ENCODE measurements at regions not wholly inside any gene's neighbourhood (a gene's known extent, or its start where the extent isn't known, plus 50 kb on each side); places are given as distances from the start of the nearest gene placed in this dataset.

DNA sequence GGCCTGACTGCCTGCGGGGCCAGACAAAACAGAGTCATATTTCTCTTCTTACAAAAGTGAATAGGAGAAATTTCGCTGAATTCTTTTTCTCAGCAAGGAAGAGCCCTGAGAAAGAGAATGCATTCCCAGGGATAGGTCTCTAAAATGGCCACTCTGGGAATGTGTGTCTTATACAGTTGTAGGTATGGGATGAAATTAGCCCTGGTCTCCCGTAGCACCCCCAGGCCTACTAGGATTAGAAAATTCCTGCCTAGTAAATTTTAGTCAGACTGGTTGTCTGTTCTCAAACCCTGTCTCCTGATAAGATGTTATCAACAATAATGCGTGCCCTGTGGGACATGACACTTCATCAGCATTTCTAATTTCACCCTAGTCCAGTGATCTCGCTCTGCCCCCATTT lies 920.1 kb downstream of the LTN1 start:
- Histone ChIP-seq H3K27me3 (no peaks in the 10 kb centered on the region), H3K27ac (no peak overlapping the region), H3K4me3 (no peak overlapping the region), H3K9me3 (peaks cover 0 to 4% of the 10 kb centered on the region in 2 donors), H3K36me3 (no peaks in the 10 kb centered on the region), H3K4me1 (no peaks in the 10 kb centered on the region)
- ATAC-seq (no peak), DNase-seq (no peak)
- TF ChIP-seq, protein P1, sequence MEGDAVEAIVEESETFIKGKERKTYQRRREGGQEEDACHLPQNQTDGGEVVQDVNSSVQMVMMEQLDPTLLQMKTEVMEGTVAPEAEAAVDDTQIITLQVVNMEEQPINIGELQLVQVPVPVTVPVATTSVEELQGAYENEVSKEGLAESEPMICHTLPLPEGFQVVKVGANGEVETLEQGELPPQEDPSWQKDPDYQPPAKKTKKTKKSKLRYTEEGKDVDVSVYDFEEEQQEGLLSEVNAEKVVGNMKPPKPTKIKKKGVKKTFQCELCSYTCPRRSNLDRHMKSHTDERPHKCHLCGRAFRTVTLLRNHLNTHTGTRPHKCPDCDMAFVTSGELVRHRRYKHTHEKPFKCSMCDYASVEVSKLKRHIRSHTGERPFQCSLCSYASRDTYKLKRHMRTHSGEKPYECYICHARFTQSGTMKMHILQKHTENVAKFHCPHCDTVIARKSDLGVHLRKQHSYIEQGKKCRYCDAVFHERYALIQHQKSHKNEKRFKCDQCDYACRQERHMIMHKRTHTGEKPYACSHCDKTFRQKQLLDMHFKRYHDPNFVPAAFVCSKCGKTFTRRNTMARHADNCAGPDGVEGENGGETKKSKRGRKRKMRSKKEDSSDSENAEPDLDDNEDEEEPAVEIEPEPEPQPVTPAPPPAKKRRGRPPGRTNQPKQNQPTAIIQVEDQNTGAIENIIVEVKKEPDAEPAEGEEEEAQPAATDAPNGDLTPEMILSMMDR (IDR thresholded peaks at IDR 0.05), result no peak
- intact Hi-C loops (cut with DNase I), result no loop called here

DNA sequence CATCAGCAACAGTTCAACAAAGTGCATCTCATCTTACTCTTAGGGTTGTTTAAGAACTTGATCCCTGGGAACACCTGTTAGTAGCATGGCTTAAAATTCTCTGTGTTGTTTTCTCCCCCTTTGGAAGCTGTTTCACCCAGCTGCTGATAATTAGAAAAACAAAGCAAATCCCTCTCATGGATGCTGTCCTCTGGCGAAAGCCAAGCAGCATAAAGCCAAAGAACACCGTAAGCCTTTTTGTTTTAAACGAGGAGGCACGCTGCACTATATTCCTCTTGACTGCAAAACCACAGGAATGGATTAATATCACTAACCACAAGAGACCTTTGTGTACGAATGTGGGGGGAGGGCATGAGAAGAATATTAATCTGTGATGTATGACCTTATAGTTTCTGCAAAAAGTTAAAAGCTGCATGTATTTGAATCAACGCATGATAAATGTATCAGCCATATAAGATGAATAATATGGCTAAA lies 923.2 kb downstream of the LTN1 start:
- Histone ChIP-seq H3K27ac (no peak overlapping the region), H3K36me3 (no peaks in the 10 kb centered on the region), H3K4me3 (no peak overlapping the region), H3K4me1 (no peaks in the 10 kb centered on the region), H3K9me3 (peaks cover 0 to 4% of the 10 kb centered on the region in 2 donors), H3K27me3 (no peaks in the 10 kb centered on the region)
- no peak for DNase-seq
- no peak for ATAC-seq
- intact Hi-C loops (cut with DNase I), result no loop called here
- TF ChIP-seq, protein P1 (IDR thresholded peaks at IDR 0.05), result no peak

DNA sequence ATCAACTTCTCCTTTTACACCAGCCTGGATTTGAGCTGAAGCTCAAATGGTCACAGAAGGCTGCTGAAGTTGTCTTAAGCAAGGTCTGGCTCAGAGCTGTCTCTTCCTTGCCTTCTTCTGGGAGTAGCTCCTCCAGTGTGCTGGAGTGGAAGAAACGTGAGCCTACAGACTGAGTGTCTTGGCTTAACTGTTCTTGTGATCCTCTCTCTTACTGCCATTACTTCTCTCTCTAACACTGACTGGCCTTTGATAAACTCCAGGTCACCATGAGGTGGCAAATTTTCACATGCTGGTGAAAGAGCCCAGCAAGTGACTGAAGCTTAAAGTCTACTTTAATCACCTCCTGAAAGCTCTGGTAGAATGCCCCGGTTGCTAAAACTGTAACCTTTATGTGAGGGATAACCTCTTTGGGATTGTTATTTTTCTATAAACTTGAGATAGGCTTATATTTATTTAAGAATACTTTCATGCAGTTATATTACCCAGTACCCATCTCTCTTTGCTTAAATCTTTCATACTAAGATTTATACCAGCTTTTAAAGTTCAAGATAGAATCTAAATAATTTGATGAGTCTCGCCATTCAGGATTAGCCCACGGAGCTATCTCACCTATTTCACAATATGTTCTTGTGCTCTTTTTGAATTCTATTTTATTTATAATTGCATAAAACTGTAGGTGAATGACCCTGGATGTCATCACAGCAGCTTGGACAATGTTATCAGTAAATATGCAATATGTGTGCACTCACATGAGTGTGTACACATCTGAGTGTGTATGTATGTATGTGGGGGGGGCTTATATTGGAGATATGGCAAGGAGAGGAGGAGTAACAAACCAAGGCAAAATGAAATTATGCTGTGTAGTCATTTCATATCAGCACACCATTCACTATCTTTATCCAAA lies 924.0 kb downstream of the LTN1 start:
- DNase-seq (no peak), ATAC-seq (no peak)
- no peaks in the 10 kb centered on the region for H3K36me3 ChIP-seq
- H3K4me3 ChIP-seq, result no peak overlapping the region
- intact Hi-C loops (cut with DNase I), result no loop called here
- peaks cover 0 to 4% of the 10 kb centered on the region in 2 donors for H3K9me3 ChIP-seq
- H3K27ac ChIP-seq, result no peak overlapping the region
- no peaks in the 10 kb centered on the region for H3K27me3 ChIP-seq
- TF ChIP-seq, protein P1 (IDR thresholded peaks at IDR 0.05), result no peak
- H3K4me1 ChIP-seq, result no peaks in the 10 kb centered on the region

DNA sequence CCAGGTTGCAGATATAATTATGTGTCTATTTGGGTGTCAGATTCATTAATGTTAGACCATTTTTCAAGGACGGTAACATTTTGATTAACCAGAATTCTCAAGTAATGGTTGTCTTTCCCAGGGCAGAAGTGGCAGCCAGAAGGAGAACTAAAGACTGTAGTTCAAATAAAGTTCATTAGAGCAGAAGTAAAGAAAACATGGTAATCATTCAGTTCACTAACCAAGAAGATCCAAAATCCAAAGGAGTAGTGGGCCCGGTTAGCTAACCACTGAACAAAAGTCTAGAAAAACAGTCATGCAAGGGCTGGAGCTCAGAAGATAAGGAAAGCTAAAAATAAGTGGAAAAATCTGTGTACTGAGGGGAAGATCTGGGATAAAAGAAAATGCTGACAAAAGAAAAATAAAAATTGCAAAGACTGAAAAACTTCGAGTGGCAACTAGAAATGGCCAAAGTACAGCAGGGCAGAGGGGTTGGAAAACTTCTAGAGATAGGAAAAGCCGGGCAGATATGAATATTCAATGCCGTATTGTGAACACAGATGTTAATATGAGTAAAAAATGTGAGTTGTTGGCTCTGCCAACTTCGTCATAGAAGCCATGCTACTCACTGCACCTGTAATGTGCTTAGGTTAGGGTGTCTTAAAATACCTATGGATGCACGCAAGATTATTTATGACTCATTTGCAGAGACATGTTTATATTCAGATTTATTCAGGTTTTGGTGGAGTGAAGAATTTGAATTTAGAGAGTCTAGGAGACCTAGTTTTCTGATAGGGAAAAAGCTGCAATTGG lies 925.9 kb downstream of the LTN1 start:
- Histone ChIP-seq H3K36me3 (no peaks in the 10 kb centered on the region), H3K27ac (no peak overlapping the region), H3K27me3 (no peaks in the 10 kb centered on the region), H3K4me3 (no peak overlapping the region), H3K4me1 (no peaks in the 10 kb centered on the region), H3K9me3 (no peaks in the 10 kb centered on the region)
- ATAC-seq, result no peak
- intact Hi-C loops (cut with DNase I), result no loop called here
- no peak for DNase-seq
- TF ChIP-seq, protein P1 (IDR thresholded peaks at IDR 0.05), result no peak

DNA sequence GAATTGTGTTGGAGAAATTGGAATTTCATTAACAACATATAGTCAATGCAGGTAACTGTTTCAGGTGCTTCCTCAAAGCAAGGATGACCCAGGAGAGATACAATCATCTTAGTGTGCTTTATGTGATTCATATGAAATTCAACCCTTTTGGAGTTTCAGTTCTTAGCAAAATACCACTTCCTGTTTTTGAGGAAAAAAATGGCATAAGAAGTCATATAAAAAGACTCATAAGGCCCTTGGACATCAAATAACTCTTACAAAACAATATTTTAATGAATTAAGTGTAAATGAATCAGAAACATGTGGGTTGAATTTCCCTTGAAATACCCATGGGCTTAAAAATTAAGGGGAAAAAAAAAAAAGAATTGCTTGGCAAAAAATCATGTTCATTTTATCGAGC lies 926.6 kb downstream of the LTN1 start:
- H3K9me3 ChIP-seq, result no peaks in the 10 kb centered on the region
- TF ChIP-seq, protein P1 (IDR thresholded peaks at IDR 0.05), result no peak
- intact Hi-C loops (cut with DNase I), result no loop called here
- ATAC-seq, result no peak
- no peaks in the 10 kb centered on the region for H3K36me3 ChIP-seq
- H3K4me1 ChIP-seq, result no peaks in the 10 kb centered on the region
- no peaks in the 10 kb centered on the region for H3K27me3 ChIP-seq
- no peak overlapping the region for H3K27ac ChIP-seq
- DNase-seq, result peak in 1 of 4 donors; percentile 21
- H3K4me3 ChIP-seq, result no peak overlapping the region

Data from left lung (tissue), 4 donors.